Stomach (tissue), 8 donors: ENCODE measurements at regions not wholly inside any gene's neighbourhood (a gene's known extent, or its start where the extent isn't known, plus 50 kb on each side); places are given as distances from the start of the nearest gene placed in this dataset.

Source experiments
- DNase-seq, 2 donors: peaks; one replicate each; pipeline versions ENCODE4 v3.0.0 to v3.0.0-alpha.2; 2013 to 2019
- H3K27ac ChIP-seq, 5 donors: fragments of 200-600 bp in 4 of 5; sonication (generic) in 4 of 5; one replicate each; pipeline ENCODE4 v1.5.1; 2013 to 2019; ENCODE audit warnings: mild to moderate bottlenecking in 1 of 5, moderate library complexity in 1 of 5
- H3K27me3 ChIP-seq, 3 donors: fragments of 200-600 bp; sonication (generic); one replicate each; pipeline ENCODE4 v1.5.1; 2017 to 2019; ENCODE audit warnings: mixed run types in 1 of 3
- H3K36me3 ChIP-seq, 4 donors: fragments of 200-600 bp; sonication (generic); 1 replicate in 3 of 4; 2 replicates in 1 of 4; pipeline ENCODE4 v1.5.1; 2016 to 2019
- H3K4me1 ChIP-seq, 4 donors: fragments of 200-600 bp; sonication (generic); one replicate each; pipeline ENCODE4 v1.5.1; 2016 to 2019
- H3K4me3 ChIP-seq, 4 donors: fragments of 200-600 bp; sonication (generic) in 3 of 4; one replicate each; pipeline ENCODE4 v1.5.1; 2016 to 2019; ENCODE audit warnings: mild to moderate bottlenecking in 1 of 4
- H3K9me3 ChIP-seq, 4 donors: fragments of 200-600 bp; sonication (generic); one replicate each; pipeline ENCODE4 v1.5.1; 2016 to 2019
- EP300 ChIP-seq: sonication (generic); formaldehyde crosslinking; IDR thresholded peaks from one replicate; pipeline ENCODE4 v1.6.1; 2017; ENCODE audit warnings: antibody characterized with exemption
- POLR2A ChIP-seq, 4 donors: fragments of 450-650 bp; IDR thresholded peaks; one replicate each; pipeline ENCODE4 v1.6.1; 2016; ENCODE audit warnings: antibody characterized with exemption in 4 of 4, control low read depth in 2 of 4, mild to moderate bottlenecking in 1 of 4, moderate library complexity in 1 of 4
- POLR2AphosphoS5 ChIP-seq, 3 donors: sonication (generic); formaldehyde crosslinking; IDR thresholded peaks; one replicate each; pipeline ENCODE4 v1.6.1; 2016; ENCODE audit warnings: antibody characterized with exemption in 3 of 3
- WGBS, 5 donors: extraction: QIAGEN DNeasy Blood & Tissue Kit in 3 of 5; methylation state at CpG; one replicate each; pipeline versions ENCODE4 v1.1.5 to v1.1.7; 2013 to 2018; 5-methylcytosine and 5-hydroxymethylcytosine counted together
- intact Hi-C: fragments of 100-400 bp; cut with DNase I; formaldehyde crosslinking; loops from one replicate; pipeline ENCODE4 v1.15.1; 2023; ENCODE audit warnings: low total_unique reads
- TF ChIP-seq, protein P1 (sequence below), 7 experiments: fragments of 450-650 bp in 4 of 7; fragments of 200-600 bp in 3 of 7; sonication (generic) in 3 of 7; IDR thresholded peaks; one replicate each; pipeline ENCODE4 v1.5.1; 2016 to 2019; ENCODE audit warnings: antibody characterized with exemption in 7 of 7, control low read depth in 2 of 7, mild to moderate bottlenecking in 1 of 7
- donor health status: healthy with polysubstance abuse.
- donor health status: Bipolar disorder and iron deficiency.
- donor health status: healthy.

DNA sequence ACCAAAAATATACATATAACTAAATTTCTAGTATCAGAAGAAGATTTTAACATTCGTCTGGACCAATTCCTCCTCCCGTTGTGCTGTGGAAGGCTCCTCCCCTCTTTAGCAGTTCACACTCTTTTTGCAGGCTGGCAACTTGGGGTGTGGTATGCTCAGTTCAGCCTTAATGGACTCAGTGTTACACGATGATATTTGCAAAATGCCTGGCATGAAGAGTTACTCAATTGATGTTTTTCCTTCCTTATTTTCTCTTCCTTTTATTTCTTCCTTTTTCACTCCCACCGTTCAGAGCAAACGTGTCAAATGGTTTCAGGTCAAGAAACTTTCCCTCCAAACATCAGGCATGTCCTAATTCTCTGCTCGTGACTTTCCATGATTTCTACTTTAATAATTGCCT lies 248.3 kb downstream of the PHF14 start:
- no peak overlapping the region for H3K4me3 ChIP-seq
- intact Hi-C loops, result no loop called here
- H3K9me3 ChIP-seq, result no peaks in the 10 kb centered on the region
- WGBS, 5 donors, result 55 to 69% (median 67%) methylated on average over 6 of the region's 6 CpGs
- peaks cover 0 to 4% (median 0%) of the 10 kb centered on the region in 4 donors for H3K4me1 ChIP-seq
- H3K36me3 ChIP-seq, result no peaks in the 10 kb centered on the region
- no peak for TF ChIP-seq EP300
- TF ChIP-seq POLR2AphosphoS5 (IDR thresholded peaks at IDR 0.05), result no peak
- TF ChIP-seq POLR2A (IDR thresholded peaks at IDR 0.05), result no peak
- TF ChIP-seq, protein P1, sequence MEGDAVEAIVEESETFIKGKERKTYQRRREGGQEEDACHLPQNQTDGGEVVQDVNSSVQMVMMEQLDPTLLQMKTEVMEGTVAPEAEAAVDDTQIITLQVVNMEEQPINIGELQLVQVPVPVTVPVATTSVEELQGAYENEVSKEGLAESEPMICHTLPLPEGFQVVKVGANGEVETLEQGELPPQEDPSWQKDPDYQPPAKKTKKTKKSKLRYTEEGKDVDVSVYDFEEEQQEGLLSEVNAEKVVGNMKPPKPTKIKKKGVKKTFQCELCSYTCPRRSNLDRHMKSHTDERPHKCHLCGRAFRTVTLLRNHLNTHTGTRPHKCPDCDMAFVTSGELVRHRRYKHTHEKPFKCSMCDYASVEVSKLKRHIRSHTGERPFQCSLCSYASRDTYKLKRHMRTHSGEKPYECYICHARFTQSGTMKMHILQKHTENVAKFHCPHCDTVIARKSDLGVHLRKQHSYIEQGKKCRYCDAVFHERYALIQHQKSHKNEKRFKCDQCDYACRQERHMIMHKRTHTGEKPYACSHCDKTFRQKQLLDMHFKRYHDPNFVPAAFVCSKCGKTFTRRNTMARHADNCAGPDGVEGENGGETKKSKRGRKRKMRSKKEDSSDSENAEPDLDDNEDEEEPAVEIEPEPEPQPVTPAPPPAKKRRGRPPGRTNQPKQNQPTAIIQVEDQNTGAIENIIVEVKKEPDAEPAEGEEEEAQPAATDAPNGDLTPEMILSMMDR (IDR thresholded peaks at IDR 0.05), result no peak
- no peak overlapping the region for H3K27ac ChIP-seq
- DNase-seq, result no peak
- no peaks in the 10 kb centered on the region for H3K27me3 ChIP-seq

DNA sequence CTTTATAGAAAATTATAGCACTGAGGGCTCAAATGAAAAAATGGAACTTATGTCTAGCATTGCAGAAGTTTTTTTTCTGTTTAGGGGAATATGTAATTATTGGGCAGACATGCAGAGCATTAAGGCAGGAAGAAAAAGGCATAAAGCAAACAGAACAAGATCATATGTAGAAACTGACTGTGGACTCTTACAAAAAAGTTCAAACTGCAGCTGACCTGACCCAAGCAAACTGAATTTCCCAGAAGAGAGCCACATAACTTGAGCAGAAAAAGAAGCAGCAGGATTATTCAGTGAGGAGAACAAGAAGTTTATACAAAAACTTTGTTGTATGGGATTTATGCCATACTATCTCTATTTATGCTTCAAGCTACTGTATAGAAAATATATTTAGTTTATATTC lies 250.9 kb downstream of the PHF14 start:
- no peaks in the 10 kb centered on the region for H3K27me3 ChIP-seq
- H3K9me3 ChIP-seq, result no peaks in the 10 kb centered on the region
- no peak for DNase-seq
- TF ChIP-seq, protein P1 (IDR thresholded peaks at IDR 0.05), result no peak
- no peak for TF ChIP-seq EP300
- no peak for TF ChIP-seq POLR2A (IDR thresholded peaks at IDR 0.05)
- no peak for TF ChIP-seq POLR2AphosphoS5 (IDR thresholded peaks at IDR 0.05)
- H3K27ac ChIP-seq, result no peak overlapping the region
- no peak overlapping the region for H3K4me3 ChIP-seq
- H3K36me3 ChIP-seq, result no peaks in the 10 kb centered on the region
- peaks cover 0 to 16% (median 0%) of the 10 kb centered on the region in 4 donors for H3K4me1 ChIP-seq
- intact Hi-C loops, result no loop called here

DNA sequence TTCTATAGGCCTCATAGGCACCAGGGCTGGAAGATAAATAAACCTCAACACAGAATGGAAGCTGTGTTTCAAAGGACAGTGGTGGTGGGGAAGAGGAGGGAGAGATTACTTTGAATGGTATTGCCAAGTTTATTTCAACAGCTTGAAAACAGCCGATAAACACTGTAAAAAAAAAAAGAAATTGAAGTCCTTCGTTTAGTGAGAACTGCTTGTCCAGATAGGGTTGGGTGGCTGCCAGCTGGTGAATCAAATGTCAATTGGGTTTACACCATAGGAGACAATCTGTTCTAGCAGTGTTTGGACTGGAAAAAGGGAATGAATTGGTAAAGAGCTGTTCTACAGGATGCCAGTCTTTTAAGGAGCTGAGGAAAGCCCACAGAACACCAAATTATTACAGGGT lies 254.8 kb downstream of the PHF14 start:
- TF ChIP-seq POLR2A (IDR thresholded peaks at IDR 0.05), result no peak
- TF ChIP-seq POLR2AphosphoS5 (IDR thresholded peaks at IDR 0.05), result peak in 2 of 3 donors; percentile 31 to 61
- TF ChIP-seq, protein P1 (IDR thresholded peaks at IDR 0.05), result no peak
- 15 to 40% (median 24%) methylated on average over 2 of the region's 2 CpGs for WGBS, 5 donors

DNA sequence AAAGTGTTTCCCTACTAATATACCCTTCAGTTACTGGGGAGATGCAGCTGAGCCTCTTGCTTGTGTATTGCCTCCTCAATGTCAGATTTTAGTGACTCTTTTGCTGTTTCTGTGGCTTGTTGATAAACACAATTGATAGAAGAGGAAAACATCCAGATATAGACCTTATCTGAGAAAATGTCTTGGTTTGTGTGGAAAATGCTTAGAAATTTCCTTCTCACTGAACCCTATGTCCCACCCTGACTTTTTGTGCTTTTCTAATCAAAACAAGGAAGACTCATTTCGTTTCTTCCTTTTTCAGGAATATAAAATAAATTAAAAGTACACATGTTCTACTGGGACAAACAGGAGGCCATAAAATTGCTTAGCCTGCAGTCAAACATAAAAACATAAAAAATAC lies 257.5 kb downstream of the PHF14 start:
- no peaks in the 10 kb centered on the region for H3K9me3 ChIP-seq
- peak overlapping the region in 2 of 5 donors; percentile 2 to 22 for H3K27ac ChIP-seq
- H3K4me3 ChIP-seq, result no peak overlapping the region
- intact Hi-C loops, result no loop called here
- H3K27me3 ChIP-seq, result no peaks in the 10 kb centered on the region
- WGBS, 5 donors, result 38 to 76% (median 45%) methylated on average over 1 of the region's 1 CpG
- DNase-seq, result no peak
- peaks cover 0 to 20% (median 6%) of the 10 kb centered on the region in 4 donors for H3K4me1 ChIP-seq
- TF ChIP-seq POLR2A (IDR thresholded peaks at IDR 0.05) (no peak), EP300 (no peak), POLR2AphosphoS5 (IDR thresholded peaks at IDR 0.05) (no peak)
- TF ChIP-seq, protein P1 (IDR thresholded peaks at IDR 0.05), result no peak
- H3K36me3 ChIP-seq, result no peaks in the 10 kb centered on the region

More for the DNA sequence above, 254.8 kb downstream of the PHF14 start:
- H3K4me1 ChIP-seq, result peaks cover 0 to 12% (median 0%) of the 10 kb centered on the region in 4 donors
- H3K4me3 ChIP-seq, result no peak overlapping the region
- H3K36me3 ChIP-seq, result no peaks in the 10 kb centered on the region
- peak overlapping the region in 2 of 5 donors; percentile 28 to 33 for H3K27ac ChIP-seq
- no peaks in the 10 kb centered on the region for H3K27me3 ChIP-seq
- no peaks in the 10 kb centered on the region for H3K9me3 ChIP-seq
- DNase-seq, result peak; percentile 32 to 79
- intact Hi-C loops, result no loop called here
